ENCODE measurements at regions not wholly inside any gene's neighbourhood (a gene's known extent, or its start where the extent isn't known, plus 50 kb on each side); places are given as distances from the start of the nearest gene placed in this dataset.

- no peak for TF ChIP-seq POLR2A (IDR thresholded peaks at IDR 0.05)
- TF ChIP-seq CTCF (IDR thresholded peaks at IDR 0.05), result no peak
These were observed 92.1 kb upstream of the MAP1B start for GRCh38 chr5:72015103-72015548.
